Skin of body (tissue), 1 donor: ENCODE measurements at regions not wholly inside any gene's neighbourhood (a gene's known extent, or its start where the extent isn't known, plus 50 kb on each side); places are given as distances from the start of the nearest gene placed in this dataset.
A peak's percentile ranks its signal among the peaks of the same experiment; 100 is the strongest.
"Not testable (repeated sequence)": the region's sequence is repeated elsewhere in the genome, so short reads cannot be mapped to it uniquely, and the experiment has no call there.

ENCODE experiments used
- DNase-seq: peaks from one replicate; lab custom pipeline; 2025; lab: John Stamatoyannopoulos, UW

GRCh38 chr3:161905520-161906132, 409.0 kb downstream of the OTOL1 start:
- DNase-seq = no peak

DNA sequence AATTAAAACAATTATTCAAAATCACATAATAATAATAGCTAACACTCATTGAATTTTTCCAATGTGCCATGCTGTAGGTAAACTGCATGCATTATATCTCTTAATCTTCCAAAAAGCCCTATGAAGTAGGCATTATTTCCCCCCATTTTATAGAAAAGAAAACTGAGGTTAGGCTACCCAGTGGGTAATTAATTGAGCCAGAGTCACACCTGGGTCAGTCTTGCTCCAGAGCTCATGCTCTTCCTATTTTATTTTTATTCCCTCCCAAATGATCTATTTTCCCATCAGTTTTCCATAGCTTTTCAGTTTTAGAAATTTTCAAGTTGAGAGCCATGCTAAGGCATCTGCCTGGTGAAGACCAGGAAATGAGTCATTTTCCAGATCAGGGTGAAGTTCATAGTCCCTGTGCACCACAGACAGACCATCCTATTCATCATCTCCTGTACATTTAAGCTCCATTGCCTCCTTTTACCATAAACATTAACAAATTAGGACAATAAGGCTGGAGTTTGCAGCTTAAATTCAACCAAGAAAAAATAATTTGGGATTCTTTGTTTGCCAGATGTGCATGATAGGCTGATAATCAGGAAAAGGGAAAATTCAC, 417.3 kb downstream of the OTOL1 start:
- no peak for DNase-seq

DNA sequence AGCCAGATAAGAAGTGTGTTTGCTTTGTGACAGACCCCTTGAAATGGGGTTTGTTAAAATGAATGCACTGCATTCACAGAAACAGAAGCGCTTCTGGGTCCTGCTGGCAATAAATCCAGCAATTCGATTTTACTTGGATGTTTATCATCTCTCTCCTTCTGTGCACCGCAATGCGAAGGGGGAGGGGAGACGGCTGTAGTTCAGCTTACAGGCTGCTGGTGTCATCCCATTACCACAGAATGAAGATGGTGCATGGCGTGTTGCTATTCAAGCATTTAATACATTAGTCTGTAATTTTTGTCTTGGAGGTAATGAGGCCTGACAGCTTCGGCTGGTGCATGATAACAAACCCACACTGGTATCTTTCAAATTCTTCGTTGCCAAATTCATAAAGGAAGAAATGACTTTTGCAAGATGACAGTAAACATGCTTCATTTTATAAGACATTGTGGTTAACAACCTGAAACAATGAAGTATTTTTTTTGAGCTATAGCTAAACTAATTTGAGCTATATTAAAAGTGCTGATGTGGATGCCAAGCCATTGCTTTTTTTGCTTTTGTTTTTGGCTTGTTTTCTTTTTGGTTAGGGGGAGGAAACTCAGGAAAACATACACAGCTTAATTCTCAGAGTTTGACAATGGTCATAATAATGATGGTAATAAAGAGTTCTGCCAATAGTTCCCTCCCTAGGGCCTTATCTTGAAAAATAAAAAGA, 418.3 kb downstream of the OTOL1 start:
- peak; percentile 47 for DNase-seq

- DNase-seq = peak; percentile 34
These were observed 418.8 kb downstream of the OTOL1 start for GRCh38 chr3:161915418-161915750.

- DNase-seq = no peak
These were observed 423.6 kb downstream of the OTOL1 start for GRCh38 chr3:161920196-161920595.

DNA sequence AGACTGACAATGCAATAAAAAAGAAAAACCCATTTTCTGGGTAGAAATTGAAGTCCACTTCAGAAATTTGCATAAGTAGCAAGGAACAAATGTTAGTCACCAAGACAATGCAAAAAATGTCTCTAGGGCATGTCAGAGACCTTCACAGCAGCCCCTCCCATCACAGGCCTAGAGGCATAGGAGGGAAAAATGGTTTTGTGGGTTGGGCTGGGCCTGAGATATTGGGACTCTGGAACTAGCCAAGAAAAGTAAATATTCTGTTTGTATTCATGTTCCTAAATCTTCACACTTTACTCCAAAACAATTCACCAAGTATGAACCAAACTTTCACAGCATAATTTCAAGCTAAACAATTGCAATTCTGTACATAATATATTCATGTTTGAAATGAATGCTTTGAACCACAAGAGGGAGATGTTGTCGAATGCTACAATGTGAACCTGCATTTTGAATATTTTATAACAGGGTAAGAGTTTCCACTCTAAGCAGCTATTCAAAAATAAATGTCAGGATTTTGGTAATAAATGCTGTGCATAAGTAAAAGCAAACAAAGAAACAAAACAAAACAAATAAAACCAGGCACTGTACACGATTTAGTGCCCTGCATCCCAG, 429.2 kb downstream of the OTOL1 start:
- DNase-seq = no peak

GRCh38 chr3:161927131-161927530, 430.5 kb downstream of the OTOL1 start:
- DNase-seq = no peak

GRCh38 chr3:161939918-161940620, 443.5 kb downstream of the OTOL1 start:
- peak; percentile 24 for DNase-seq

GRCh38 chr3:161940621-161940965, 444.0 kb downstream of the OTOL1 start:
- DNase-seq = no peak

DNA sequence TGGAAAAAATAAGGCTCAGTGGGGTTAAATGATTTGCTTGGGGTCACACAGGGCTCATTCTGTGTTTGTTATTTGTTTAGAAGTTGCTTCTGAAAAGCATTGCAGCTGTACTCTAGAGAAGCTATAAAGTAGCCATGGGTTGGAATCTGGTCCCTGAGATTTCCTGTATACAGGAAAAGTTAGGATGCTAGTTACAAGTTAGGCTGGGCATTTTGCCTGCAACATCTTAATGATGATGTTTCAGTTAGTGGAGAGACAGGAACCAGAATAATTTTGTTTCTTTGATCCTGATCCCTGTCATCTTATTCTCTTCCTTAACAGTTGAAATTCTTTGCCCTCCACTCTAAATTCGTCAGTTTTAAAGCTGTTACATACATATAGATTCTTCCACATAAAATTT, 445.3 kb downstream of the OTOL1 start:
- DNase-seq = no peak

GRCh38 chr3:161943801-161944345, 447.3 kb downstream of the OTOL1 start:
- not testable (repeated sequence) for DNase-seq

GRCh38 chr3:161946443-161946960, 449.9 kb downstream of the OTOL1 start:
- DNase-seq = no peak

DNA sequence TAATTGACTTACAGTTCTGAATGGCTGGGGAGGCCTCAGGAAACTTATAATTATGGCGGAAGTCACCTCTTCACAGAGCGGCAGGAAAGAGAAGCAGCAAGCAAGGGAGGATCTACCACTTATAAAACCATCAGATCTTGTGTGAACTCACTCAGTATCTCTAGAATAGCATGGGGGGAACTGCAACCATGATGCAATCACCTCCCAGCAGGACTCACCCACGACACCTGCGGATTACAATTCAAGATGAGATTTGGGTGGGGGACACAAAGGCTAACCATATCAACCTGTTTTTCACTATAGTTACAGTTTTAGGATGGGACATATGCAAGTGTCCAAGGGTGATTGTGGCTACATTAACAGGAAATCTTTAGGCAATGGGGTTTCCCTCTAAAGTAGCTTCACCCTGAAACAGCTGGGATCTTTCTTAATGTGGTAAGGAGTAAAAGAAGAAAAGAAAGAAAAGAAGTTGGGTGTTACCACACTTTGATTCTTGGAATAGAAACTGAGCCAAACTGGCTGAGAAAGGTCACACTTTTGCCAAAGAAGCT, 453.8 kb downstream of the OTOL1 start:
- DNase-seq = no peak

- DNase-seq = no peak
These were observed 460.9 kb downstream of the OTOL1 start for GRCh38 chr3:161957467-161957866.

- DNase-seq = no peak
These were observed 468.2 kb downstream of the OTOL1 start for GRCh38 chr3:161964857-161965256.

GRCh38 chr3:161969867-161970266, 473.3 kb downstream of the OTOL1 start:
- DNase-seq = no peak

- DNase-seq = no peak
These were observed 478.6 kb downstream of the OTOL1 start for GRCh38 chr3:161975201-161975600.

- DNase-seq = no peak
These were observed 480.5 kb downstream of the OTOL1 start for GRCh38 chr3:161977063-161977462.

DNA sequence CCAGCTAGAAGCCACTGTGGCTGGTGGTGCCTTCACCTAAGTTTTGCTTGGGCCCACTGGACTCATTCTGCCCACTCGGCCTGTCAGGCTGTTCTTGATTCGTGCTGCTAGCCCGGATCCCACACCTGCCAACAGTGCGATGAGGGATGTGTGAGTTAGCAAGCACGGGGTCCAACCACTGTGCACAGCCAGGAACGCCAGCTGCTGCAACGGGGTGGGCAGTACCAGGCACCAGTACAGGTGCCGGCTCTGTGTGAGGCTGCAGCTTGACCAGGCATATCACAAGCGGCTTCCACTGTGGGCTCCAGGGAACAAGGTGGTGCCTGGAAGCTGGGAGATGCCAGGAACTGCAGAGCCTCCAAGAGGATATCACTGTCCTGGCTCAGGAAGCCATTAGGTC, 481.2 kb downstream of the OTOL1 start:
- no peak for DNase-seq

GRCh38 chr3:161987933-161988332, 491.3 kb downstream of the OTOL1 start:
- DNase-seq = no peak

DNA sequence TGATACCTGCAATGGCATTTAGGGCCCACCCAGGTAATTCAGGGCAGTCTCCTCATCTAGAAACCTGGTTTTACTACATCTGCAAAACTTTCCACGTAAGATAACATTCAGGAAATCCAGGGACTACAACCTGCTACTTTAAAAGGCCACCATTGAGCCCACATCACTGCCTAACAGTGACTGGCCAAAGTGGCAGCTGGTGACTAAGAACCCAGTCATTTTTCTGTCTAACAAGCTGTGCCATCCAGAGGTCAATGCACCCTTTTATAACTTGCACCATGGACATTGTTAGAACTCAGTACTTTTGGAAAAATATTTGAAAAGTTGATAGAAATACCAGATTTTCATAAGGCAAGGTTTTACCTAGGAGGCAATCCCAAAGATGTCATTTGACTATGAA, 492.4 kb downstream of the OTOL1 start:
- no peak for DNase-seq
